GF-D8 (cell line): ENCODE measurements at regions not wholly inside any gene's neighbourhood (a gene's known extent, or its start where the extent isn't known, plus 50 kb on each side); places are given as distances from the start of the nearest gene placed in this dataset.

Experiments
- DNase-seq: peaks from one replicate; lab custom pipeline; 2025; lab: John Stamatoyannopoulos, UW

DNA sequence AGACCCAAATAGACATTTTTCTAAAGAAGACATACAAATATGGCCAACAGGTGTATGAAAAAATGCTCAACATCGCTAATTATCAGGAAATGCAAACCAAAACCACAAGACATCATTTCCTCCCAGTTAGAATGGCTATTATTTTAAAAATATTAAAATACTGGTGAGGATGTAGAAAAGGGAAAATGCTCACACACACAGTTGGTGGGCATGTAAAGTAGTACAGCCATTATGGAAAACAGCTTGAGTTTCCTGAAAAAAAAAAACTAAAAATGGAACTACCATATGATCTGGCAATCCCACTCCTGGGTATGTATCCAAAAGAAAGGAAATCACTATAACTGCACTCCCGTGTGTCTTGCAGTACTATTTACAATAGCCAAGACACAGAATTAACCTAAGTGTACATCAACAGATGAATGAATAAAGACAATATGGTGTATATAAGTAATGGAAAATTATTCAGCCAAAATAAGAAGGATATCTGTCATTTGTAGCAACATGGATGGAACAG lies 128.9 kb upstream of the DKK2 start:
- no peak for DNase-seq

DNA sequence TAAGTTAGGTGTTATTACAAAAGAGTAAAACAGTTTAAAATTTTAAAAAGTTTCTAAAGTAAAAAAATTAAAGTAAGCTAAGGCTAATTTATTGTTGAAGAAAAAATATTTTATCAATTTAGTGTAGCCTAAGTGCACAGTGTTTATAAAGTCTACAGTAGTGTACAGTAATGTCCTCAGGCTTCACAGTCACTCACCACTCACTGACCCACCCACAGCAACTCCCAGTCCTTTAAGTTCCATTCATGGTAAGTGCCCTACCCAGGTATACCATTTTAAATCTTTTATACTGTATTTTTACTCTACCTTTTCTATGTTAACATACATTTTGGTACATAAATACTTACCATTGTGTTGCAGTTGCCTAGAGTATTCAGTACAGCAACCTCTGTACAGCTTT lies 120.3 kb upstream of the DKK2 start:
- DNase-seq: no peak

DNA sequence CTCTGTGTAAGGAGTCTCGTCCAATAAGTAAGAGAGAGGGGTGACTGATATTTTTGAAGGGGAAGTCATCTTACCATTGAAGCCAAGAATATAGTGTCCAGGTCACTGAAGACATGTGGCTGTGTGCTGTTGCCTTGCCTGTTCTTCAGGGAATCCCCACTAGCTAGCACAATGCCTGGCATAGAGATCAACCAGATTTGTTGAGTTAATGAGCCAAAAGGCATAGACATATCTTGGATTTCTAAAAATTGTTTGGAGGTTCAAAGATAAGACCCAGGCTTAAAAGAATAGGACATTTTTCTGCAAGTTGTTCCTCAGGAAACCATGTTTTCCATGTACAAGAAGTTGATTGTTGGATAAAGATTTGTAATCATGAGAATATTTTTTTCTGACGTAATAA lies 119.3 kb upstream of the DKK2 start:
- DNase-seq: no peak

DNA sequence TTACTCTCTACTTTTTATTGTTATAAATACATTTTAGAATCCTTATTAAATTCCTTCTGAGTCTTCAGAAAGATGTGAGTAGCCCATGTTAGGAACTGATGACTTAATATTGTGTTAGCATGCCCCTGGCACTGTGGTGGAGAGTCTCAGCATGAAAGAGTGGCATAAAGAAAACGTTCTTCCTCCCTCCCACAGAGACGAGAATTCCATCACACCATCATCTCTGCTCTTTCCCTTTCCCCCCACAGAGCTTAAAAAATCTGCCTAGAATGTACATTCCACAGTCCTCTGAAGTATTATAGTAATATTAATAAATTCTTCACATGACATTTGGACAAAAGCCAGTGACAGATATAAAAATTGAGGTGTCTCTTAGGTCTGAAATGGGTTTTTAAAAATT lies 117.8 kb upstream of the DKK2 start:
- DNase-seq: no peak

DNA sequence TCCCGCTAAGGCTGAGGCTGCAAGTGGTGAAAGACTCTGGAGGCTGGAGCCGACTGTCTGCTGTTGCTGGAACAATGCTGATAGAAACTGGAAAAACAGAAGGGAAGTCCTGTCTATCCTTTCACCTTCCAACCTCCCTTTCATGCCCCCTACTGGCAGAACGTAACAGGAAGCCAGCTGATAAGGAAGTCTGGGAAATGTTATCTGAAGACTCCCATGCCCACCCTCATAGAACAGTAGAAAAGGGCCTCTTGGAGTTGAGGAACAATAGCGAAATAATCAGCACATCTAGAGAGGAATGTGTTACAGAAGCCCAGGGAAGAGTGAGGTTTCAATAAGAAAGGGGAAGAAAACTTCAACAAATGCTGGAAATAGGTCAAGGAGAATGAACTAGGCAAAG lies 117.1 kb upstream of the DKK2 start:
- no peak for DNase-seq

DNA sequence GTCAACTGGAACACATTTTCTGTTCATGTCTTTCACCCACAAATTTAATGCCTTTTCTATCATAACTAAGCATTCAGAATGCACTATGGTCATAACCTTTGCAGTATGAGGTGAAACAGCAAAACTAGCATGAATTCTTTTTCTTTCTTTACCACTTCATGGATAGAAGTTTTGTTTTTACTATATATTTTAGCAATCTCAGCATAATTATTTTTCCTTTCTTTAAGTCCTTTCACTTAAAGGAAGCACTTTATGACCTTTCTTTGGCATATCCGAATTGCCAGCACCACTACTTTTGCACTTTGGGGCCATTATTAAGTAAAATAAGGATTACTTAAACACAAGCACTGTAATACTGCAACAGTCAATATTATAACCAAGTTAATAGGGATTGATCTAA lies 115.1 kb upstream of the DKK2 start:
- DNase-seq: no peak

DNA sequence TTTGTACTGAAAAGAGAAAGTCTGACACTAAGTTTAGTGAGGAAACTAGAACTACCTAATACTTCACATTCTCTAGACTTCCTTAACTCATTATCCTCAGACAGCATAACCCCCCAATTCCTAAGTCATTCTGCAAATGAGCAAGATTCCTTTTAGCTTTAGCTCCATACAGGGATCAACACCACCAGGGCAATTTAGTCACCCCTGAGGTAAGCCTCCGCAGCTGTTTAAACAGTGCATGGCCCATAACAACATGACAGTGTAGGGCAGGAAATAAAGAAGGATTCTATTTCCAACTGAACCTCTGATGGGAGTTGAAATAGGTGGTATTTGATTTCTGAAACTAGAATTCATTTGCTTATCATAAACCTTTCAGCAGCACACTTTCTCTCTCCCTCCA lies 112.8 kb upstream of the DKK2 start:
- no peak for DNase-seq

DNA sequence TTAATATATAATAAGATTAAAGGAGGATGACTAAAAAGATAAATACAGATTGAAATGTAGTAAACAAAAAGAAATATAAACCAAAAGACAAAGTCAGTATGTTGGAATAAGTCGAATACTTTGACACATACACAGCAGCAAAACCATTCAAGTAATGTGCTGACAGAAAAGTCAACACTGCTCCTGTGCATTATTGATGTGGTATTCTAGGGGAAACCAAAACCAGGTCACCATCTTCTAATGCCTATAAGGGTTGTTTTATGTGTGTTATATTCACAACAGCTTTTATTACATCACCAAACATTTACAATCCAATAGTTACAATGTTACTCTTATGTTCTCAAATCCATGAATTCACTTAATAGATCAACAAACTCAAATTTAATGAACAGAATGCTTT lies 111.8 kb upstream of the DKK2 start:
- no peak for DNase-seq

DNA sequence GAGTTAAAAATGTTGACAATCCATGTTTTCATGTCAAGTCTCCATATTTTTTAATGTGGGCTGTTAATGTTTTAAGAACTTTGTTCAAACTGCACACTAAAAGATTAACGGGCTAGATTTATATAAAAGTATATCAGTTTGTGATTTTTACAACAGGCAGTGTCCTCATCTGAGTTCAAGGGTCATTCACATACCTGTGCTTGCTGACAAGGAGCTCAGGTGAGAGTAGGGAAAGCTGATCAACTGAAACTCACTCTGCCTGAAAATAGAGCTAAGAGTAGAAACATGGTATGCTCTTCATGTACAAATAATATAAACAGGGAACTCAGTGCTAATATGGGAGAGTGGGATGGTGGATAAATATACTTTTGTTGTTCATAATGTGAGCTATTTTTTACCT lies 102.3 kb upstream of the DKK2 start:
- no peak for DNase-seq

DNA sequence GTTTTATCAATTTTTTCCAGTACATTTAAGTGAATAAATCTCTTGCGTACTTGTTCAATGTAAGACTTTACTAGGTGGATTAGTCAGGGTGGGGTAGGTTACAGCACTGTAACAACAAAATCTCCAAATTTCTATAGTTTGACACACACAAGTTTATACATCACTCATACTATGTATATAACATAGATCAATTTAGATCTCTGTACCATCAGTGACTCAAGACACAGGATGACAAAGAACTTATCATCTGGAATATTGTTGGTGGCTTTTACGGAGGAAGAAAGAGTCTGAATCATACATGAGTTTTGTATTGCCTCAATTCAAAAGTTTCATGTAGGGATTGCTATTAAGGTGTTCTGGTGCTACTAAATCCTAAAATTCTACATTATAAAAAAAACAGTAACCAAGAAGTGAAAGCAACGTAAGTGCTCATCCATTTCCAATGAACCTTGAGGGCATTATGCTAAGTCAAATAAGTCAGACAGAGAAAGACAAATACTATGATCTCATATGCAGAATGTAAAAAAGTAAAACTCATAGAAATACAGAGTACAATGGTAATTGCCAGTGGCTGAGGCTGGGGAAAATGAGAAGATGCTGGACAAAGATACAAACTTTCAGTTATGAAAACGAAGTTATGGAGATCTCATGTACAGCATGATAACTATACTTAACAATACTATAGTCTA lies 98.0 kb upstream of the DKK2 start:
- DNase-seq: no peak

DNA sequence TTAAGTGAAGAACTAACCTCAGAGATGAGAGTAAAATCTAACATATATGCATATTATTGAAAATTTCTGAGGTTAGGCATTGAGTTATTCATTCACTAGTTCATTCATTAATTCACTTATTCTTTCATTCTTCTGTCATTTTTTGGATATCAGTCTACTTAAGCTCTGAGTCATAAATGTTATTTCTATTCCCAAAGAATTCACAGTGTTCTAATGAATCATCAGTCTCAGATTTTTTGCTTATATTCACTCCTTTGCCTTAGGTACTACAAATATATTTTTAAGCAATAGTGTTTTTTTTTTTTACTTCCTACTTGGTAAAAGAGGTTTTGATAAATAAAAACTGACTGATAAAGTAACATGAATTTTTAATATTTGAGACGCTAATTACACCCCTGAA lies 95.2 kb upstream of the DKK2 start:
- no peak for DNase-seq

DNA sequence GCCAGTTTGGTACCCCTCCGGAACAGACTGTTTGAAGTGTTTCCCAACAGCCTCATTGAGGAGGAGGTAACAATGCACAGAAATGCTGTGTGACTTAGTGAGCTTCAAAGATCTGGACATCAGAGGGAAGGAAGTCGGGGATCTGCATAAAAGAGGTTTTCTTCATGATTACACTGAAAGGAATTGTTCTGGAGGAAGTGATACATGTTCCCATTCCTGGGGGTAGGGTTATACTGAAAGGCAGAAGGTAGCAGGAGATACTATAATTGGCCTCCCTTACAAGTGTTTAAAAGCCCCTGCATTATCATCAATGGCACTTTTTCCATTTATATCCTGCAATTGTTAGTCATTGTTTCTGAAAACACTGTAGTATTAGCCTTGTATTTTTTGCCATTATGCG lies 94.0 kb upstream of the DKK2 start:
- DNase-seq: no peak

DNA sequence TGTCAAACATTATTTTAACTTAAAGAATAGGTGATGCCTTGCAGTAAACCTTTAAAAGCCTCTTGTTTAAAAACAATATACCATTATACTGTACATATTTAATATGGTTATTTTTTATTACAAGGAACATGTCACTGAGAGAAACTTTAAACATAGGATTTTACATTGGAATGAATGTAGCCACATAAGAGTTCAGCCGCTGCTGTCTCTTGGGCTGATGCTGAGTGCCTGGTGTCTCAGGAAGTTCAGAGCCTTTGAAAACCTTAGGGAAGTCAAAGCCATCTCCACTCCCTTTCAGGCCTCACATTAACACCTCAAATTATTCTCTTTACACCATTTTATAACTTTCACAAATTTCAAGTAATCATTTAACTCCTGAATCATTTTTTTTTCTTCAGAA lies 93.5 kb upstream of the DKK2 start:
- DNase-seq: no peak

DNA sequence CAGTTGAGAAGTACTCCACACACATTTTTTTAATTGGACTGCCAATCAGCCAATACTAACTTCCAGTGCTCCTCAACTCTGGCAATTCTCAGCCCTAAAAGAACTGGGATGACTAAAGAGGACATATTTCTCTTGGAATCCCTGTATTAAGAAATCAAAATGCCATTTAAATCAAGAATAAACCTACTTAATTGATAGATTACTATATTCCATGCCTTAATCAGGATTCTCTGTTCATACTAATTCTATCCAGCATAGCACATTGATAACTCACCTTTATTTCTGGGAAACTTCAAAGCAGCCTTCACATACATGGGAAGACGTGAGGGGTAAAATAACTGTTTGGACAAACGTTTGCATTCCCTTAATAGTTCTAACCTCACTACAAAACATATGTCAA lies 93.0 kb upstream of the DKK2 start:
- DNase-seq: no peak

DNA sequence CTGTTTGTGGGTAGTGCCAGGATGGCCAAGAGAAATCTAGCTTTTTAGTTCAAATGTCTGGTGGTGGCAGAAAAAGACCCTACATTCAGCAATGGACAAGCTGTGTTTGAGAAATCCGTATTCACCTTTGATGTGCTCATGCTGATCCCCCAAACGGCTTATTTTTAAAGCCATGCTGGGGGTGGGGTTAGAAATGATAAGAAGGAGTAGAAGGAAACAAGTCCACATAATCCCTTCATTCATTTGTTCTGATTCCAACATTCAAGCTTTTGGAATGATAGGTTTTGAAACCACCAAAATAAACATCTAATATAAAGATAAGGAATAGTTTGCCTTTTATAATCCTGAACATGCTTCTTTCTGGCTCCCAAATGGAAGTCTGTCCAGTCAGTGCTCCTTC lies 92.0 kb upstream of the DKK2 start:
- DNase-seq: no peak

DNA sequence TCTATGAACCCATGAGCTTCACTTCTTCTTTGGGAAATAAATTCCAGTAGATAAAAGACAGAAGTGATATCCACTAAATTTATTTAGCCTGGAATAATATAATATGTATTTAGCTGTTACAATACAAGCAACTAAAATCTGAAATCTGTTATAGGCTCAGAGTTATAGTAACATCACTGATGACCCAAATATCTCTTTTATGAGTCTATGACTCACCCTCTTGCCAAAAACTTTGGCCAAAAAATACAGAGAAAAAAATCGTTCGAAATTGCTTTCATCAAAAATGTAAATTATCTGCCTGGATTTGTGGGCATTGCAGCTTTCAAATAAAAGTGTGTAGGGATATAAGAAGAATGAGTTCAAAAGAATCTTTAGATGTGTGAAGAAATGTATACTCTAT lies 89.4 kb upstream of the DKK2 start:
- DNase-seq: no peak

DNA sequence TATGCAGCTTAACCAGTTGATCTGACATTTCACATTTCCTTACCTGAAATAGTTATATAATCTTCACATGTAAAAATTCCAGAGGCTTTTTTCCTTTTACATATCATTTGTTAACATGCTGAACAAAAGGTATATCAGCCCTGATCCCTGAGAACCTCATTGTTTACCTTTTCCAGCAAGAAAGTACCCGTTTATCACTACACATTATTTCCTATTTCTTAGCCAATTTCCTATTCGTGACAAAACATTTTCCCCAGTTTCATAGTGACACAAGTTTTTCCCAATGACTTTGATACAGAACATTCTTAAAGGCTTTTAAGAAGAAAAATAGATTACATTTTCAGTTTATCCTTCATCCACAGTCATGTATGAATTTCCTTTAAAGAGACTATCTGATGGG lies 86.6 kb upstream of the DKK2 start:
- no peak for DNase-seq

DNA sequence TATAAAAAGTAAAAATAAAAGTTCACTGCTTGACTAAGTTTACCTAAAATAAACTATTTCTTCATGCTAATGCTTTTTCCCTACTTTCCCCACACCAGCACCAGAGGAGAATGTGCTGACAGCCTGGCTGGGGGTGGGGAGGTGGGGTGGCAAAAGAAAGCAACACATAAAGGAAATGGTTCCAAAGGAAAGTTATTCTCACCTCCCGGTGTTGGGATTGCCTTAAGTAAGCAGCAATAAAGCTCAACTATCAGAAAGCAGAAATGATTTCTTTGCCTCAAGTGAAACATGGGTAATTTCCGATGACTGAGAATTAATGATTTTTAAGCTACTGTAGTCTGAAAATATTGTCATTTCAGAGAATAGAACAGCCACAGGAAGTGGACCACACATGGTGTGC lies 84.5 kb upstream of the DKK2 start:
- DNase-seq: no peak

DNA sequence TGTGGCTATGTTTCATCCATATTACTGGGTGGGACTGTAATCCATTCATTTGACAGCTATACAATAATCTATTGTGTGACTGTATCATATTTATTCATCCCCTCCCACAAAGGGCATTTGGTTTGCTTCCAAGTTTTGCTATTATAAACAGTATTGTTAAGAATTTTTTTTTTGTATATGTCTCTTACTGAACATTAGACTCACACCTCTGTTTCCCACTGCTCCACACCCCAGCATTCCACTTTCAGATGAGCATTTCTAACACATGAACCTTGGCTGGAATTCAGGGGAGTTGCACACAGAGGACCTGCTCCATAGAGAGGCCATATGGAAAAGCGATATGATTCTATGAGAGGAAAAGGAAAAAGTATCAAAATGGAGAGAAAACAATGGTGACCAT lies 81.6 kb upstream of the DKK2 start:
- DNase-seq: no peak

DNA sequence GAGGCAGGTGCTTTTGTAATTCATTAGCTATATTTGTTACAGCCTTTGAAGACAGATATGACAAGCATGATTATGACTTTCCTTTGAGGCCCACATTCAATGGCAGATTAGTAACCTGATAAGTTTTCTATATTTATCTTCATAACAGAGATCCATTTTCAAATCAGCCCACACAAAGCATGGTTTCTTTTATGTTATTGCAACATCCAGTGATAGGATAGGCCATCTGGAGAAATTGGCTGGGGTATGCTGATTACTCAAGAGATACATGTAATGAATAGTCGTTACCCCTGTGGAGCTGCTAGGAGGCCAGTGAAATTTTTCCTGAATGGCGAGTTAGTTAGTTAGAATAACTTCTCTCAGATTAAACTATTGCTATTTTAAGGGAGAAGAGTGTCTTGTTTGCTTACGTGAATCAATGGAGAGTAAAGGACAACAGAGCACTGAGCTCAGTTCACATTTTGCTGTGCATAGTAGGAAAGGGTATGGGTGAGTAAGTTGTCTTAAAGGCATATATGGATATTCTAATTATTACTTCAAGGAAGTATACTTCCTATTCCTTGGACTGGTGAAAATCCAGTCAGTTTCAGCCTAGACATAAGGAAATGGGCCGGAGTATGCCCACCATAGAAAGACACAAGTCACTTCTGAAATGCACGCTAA lies 79.2 kb upstream of the DKK2 start:
- DNase-seq: no peak

DNA sequence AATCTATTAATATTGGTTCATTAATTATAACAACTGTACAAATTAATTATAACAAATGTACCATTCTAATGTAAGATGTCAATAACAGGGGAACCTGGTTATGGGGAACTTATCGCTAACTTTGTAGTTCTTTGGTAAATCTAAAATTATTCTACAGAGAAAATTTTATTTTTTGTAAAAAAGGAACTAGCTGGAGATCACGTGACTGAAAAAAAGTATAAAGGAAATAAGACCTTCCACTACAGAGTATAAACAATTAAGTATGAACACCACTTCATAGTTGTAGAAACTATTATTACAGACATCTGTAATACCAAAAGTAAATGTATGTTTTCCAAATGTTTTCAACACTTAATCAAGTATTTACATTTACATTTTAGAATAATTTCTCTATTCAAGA lies 77.9 kb upstream of the DKK2 start:
- no peak for DNase-seq

DNA sequence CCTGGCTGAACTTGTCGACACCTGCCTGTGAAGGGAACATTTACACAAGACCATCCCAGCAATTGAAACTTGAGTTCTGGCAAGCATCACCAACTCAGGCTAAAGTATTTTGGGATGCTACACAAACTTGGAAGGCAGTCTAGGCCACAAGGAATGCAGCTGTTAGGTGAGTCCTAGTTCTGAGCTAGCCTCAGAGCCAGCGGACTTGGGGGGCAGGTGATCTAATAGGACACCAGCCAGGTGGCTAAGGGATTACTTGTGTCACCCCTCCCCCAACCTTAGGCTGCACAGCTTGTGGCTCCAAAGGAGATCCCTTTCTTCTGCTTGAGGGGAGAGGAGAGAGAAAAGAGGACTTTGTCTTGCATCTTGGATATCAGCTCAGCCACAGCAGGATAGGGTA lies 62.3 kb upstream of the DKK2 start:
- no peak for DNase-seq

DNA sequence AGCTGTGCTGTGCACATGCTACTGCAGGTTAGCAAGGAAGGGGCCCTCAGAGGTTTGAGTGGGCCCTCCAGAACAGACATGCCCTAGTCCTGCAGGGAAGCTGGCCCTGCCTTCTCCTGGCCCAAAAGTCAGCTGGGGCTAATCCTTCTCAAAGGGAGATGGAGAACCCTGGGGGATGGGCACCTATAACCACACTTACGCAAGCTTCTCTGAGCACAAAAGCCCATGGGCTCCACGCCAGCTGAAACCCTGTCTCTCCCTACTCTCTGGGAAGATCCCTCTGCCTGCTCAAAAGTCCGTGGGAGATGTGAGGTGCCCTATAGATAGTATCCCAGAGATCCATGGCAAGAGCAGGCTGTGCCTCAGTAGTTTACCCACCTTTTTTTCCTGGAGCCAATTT lies 58.9 kb upstream of the DKK2 start:
- no peak for DNase-seq

DNA sequence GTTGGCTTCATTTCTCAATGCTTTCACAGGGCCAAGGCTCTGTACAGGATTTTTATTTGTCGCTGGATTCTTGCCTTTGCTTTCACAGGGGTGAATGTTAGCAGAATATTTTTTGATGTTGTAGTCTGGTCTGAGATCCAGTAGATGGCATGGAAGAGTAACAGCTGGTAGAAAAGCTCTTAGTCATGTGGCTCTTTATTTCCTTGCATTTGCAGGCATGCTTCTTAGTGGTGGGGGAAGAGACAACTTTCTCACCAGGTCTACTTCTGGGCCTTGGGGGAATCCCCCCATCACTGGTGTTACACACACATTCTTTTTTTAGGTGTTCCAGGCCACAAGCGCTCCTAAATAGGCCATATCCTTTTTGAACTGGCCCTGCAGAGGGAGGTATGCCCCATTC lies 58.2 kb upstream of the DKK2 start:
- no peak for DNase-seq
